ENCODE measurements at regions not wholly inside any gene's neighbourhood (a gene's known extent, or its start where the extent isn't known, plus 50 kb on each side); places are given as distances from the start of the nearest gene placed in this dataset.
A peak's percentile ranks its signal among the peaks of the same experiment; 100 is the strongest.
"Not testable (repeated sequence)": the region's sequence is repeated elsewhere in the genome, so short reads cannot be mapped to it uniquely, and the experiment has no call there.

GRCh38 chr5:118377420-118377819 is 610.9 kb downstream of the DTWD2 start:
- DNase-seq (ENCODE audit: low read depth), result no peak

DNA sequence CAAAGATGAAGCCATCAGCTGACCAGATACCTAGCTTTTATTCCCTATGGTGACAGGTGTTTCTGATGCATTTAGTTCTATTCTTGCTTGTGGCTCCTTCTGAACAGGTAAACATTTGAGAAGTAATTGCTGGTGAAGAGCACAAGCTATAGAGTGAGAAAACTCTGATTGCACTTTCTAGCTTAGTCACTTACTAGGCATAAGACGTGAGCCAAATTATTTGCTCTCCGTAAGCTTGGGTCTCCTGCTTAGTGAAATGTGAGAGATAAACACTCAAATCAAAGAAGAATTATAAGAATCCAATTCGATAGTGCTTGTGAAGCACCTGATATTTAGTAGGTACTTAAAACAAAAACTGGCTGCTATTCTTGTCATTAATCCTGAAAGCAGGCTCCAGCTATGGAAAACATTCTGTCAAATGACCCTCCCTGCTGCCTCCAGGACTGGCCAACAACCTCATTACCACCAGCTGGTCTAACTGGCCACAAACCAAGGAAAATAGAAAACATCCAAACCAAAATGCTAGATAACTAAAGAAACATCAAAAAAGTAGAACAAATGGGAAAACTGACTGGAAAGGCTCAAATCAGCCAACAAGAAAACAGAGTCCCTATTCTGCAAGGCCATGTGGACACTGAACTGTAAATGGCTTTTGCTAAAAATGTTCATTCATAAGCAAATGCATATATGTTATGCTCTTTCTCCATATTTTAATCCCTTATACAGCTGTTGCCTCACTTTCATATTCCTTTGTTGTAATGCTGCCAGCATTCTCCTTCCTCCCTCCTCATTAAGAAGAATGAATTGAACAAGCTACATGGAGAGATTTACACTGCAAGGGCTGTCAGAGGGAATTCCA is 616.1 kb downstream of the DTWD2 start:
- DNase-seq (ENCODE audit: low read depth), result peak; percentile 0

GRCh38 chr5:118366429-118366828 is 621.9 kb downstream of the DTWD2 start:
- DNase-seq (ENCODE audit: low read depth), result no peak

- DNase-seq (ENCODE audit: low read depth), result no peak
These were observed 622.6 kb downstream of the DTWD2 start for GRCh38 chr5:118365718-118366117.

GRCh38 chr5:118354797-118355196 is 633.5 kb downstream of the DTWD2 start:
- DNase-seq (ENCODE audit: low read depth), result no peak

DNA sequence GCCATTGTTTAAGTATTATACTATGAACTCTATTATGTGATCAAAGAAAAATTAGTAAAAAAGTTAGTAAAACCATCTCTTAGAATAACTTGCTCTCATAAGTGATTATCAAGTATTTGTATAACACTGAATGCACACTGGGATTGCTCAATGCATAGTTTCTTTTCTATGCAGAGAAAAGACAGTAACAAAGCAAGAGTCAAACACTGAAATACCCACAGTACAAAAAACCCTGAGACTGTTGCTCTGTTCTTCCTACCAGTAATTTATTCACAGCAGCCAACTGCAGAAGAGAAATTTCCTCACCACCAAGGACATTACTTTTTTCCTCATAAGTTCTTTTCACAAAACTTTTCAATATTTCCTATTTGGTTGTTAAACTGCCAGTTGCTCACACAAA is 634.4 kb downstream of the DTWD2 start:
- no peak for DNase-seq (ENCODE audit: low read depth)

GRCh38 chr5:118336468-118336867 is 651.9 kb downstream of the DTWD2 start:
- DNase-seq (ENCODE audit: low read depth), result no peak

DNA sequence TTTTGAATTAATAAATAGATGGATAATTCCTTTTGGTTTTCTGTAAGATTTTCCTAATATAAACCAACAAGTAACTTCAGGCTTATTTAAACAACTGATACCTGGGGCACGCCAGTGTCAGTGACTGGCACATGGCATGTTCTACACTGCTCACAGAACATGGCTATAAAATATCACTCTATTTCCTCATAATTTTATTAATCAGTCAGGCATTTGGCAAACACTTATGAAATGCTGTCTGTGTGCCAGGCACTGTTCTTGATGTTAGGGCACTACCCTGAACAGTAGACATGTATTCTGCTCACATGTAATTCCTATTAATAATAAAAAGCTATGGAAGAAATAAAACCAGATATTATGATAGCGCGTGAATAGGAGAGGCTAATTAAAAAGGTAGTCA is 661.0 kb downstream of the DTWD2 start:
- no peak for DNase-seq (ENCODE audit: low read depth)

DNA sequence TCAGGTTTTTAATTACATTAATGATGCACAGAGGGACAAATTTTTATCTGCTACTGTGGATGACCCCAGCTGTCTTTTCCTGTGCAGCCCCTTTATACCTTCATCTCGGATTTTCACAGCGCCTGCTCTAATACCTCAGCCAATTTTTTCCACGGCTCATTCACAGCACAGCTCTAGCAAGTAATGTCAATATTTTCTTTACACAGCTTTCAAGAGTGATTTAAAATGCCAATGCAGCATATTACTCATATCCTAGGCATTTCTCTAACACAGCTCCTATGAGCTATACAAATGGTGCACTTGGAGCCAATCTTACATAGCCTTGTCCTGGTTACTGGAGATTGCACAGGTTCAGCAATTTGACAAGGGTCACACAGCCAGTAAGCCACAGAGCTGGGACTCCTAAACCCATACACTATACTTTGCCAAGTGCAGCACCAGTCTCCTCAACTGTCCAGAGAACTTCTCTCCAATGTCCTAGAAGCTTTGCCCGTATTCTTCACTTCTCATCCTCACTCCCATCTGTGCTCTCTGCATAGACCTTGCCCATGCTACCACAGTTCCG is 661.8 kb downstream of the DTWD2 start:
- peak; percentile 5 for DNase-seq (ENCODE audit: low read depth)

DNA sequence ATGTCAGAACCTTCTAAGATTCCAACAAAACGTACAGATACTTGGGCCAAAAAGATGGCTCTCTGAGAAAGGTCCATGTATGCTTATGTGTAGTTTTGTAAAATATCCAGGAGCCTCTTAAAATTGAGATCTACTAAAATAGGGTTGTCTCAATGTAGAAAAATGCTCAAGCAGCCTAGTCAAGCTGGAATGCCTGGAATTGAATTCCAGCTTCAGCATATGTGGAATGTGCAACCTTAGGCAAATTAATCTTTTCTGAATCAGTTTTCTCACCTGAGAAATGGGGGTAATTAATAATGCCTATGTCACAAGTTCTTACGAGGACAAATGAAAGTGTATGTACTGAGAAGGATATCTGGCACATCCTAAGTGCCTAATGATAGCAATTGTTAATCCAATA is 662.4 kb downstream of the DTWD2 start:
- no peak for DNase-seq (ENCODE audit: low read depth)

DNA sequence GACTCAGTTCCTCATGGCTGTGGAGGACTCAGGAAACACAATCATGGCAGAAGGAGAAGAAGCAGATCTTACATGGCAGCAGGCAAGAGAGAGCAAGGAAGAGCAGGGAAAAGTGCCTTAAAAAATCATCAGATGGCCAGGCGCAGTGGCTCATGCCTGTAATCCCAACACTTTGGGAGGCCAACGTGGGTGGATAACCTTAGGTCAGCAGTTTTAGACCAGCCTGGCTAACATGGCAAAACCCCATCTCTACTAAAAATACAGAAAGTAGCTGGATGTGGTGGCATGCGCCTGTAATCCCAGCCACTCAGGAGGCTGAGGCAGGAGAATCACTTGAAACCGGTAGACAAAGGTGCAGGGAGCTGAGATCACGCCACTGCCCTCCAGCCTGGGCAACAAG is 664.6 kb downstream of the DTWD2 start:
- not testable (repeated sequence) for DNase-seq (ENCODE audit: low read depth)

DNA sequence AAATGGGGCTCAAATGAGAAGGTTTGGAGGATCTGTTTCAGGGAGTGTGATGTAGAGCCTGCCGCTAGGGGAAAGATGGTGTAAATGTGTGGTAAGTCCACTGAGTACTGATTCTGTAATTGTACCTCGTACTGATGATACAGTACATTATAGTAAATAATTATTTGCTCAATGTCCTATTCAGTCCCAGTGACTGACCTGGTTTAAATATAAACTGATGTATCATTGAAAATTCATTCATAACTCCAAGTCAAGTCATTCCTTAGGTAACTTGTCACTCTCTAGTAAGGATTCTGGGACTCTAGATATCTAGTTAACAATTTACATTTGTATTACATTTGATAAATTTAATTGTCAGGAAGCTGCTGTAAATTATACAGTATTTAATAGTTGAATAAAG is 667.3 kb downstream of the DTWD2 start:
- no peak for DNase-seq (ENCODE audit: low read depth)

GRCh38 chr5:118320121-118320520 is 668.2 kb downstream of the DTWD2 start:
- DNase-seq (ENCODE audit: low read depth), result no peak

DNA sequence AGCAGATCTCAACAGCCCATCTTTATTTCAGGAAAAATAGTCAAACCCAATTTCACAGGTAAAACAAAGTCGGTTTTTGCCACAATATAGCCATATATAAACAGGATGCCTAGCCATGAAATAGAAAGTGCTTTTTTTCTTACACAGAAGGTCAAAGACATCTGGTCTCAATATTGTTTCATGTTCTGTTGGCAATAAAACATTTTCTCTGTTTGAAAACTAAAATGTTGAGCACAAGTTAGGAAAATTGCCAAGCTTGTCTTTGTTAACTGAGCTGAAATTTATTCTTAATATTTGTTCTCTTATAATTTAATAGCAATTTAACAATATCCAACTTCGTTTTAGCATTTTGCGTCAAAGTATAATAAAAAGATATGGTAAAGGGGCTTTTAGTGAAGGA is 673.4 kb downstream of the DTWD2 start:
- DNase-seq (ENCODE audit: low read depth), result peak; percentile 10

GRCh38 chr5:118311103-118311819 is 677.1 kb downstream of the DTWD2 start:
- DNase-seq (ENCODE audit: low read depth), result no peak

GRCh38 chr5:118310401-118310800 is 677.9 kb downstream of the DTWD2 start:
- DNase-seq (ENCODE audit: low read depth), result no peak

GRCh38 chr5:118303296-118303695 is 685.1 kb downstream of the DTWD2 start:
- no peak for DNase-seq (ENCODE audit: low read depth)

GRCh38 chr5:118302786-118303185 is 685.6 kb downstream of the DTWD2 start:
- DNase-seq (ENCODE audit: low read depth), result no peak

- DNase-seq (ENCODE audit: low read depth), result no peak
These were observed 686.7 kb downstream of the DTWD2 start for GRCh38 chr5:118301696-118302095.

DNA sequence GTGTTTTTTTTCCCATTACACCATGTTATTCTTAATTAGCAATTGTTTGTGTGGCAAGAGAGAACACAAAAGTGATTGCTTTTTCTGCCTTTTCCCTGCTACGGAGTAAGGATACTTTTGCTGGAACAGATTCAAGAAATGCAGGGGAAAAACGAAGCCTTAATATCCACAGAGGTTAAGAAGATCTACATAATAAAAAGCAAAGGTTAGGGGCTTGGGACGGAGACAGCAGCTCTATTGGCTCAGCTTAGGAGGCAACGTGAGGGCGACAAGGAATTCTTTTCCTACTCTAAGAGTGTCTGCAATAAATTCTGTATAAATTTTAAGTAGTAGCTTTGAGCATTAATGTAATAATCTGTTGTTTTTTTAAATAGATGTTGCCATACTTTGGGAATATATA is 693.3 kb downstream of the DTWD2 start:
- no peak for DNase-seq (ENCODE audit: low read depth)

DNA sequence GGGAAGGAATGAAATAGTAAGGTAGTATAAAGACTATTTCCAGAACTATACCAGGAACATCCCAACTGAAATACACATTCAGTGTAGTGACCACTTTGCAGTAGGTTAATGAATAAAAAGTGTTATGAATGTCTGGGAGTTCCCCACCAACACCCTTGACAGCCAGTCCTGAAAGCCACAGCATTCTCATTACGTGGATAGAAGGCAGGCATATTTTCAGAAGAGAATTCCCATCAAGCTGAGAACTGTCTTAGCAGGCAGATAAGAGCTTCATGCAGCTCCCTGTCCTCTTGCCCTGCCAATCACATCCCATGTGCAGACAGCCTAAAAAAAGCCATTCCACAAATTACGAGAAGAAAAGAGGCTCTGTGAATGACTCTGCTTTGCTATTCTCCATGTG is 695.0 kb downstream of the DTWD2 start:
- DNase-seq (ENCODE audit: low read depth), result no peak

GRCh38 chr5:118290204-118290603 is 698.1 kb downstream of the DTWD2 start:
- DNase-seq (ENCODE audit: low read depth), result no peak

DNA sequence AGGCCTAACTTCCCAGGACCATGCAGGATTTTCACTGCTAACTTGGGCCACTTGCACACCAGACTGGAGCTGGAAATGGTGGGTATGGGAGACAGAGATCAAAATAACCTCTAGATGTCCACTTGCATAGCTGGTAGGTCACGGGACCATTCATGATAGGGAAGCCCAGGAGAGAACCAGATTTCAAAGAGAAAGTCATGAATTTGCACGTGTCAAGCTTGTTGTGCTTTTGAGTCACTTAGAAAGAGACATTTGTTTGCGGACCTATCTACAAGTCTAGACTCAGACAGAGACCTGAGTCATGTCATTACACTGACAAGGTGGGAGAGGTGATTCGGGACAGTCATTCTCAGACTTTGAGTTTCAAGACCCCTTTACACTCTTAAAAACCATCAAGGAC is 704.1 kb downstream of the DTWD2 start:
- not testable (repeated sequence) for DNase-seq (ENCODE audit: low read depth)
